ENCODE measurements at regions not wholly inside any gene's neighbourhood (a gene's known extent, or its start where the extent isn't known, plus 50 kb on each side); places are given as distances from the start of the nearest gene placed in this dataset.
"Not testable (repeated sequence)": the region's sequence is repeated elsewhere in the genome, so short reads cannot be mapped to it uniquely, and the experiment has no call there.

DNA sequence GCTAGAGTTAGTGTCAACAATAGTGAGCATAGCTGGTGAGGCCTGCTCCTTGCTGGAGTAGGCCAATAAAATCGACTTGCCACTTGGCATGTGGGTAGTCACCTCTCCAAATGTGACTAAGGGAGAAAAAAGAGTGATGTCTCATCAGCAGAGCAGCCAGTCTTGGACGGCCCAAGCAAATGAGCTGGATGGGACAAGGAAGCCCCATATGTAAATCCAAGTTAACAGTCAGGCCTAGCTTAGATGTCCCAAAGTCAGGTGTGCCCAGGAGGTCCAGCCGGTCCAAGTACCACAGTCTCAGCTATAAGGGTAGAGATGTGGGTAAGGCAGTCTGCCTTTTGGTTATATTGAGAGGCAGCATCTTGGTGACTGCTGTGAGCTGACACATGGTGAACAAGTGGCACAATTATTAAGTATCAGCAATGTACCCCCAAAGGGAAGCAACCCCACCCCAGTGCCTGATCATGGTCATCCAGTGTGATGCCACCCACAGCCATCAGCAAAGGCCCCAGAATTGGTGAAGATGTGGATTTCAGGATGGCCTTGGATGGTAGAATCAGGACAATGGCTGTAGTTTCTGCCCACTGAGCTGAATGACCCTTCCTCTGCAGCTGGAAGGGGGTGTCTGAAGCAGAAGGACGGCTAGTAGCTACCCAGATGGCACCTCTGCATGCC is 83.4 kb downstream of the TNFRSF13B start:
- DNase-seq = no peak

DNA sequence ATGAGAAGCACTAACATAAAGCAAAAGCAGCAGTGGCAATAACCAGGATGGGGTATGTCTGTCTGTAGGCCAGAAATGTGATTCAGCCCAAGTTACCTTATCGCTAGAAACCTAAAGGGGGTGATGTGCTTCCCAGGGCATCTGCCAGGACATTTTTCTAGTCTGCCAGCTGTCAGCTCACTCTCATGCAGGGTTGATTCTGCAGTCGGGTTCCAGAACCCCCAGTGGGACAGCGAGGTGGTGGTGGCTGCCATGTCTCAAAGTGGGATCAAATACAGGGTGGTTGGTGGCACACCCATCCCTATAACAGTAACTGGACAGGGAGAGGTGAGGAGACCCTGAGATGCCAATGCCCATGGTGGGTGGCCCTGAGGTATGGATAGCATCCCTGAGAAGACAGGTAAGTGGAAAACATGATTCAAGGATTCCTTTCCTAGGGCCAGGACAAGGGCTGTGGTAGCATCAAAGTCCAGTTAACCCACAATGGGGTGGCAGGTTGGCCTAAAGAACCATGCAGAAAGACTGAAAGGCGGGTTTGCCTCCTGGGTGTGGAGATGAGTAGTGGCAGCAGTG is 84.3 kb downstream of the TNFRSF13B start:
- no peak for DNase-seq

DNA sequence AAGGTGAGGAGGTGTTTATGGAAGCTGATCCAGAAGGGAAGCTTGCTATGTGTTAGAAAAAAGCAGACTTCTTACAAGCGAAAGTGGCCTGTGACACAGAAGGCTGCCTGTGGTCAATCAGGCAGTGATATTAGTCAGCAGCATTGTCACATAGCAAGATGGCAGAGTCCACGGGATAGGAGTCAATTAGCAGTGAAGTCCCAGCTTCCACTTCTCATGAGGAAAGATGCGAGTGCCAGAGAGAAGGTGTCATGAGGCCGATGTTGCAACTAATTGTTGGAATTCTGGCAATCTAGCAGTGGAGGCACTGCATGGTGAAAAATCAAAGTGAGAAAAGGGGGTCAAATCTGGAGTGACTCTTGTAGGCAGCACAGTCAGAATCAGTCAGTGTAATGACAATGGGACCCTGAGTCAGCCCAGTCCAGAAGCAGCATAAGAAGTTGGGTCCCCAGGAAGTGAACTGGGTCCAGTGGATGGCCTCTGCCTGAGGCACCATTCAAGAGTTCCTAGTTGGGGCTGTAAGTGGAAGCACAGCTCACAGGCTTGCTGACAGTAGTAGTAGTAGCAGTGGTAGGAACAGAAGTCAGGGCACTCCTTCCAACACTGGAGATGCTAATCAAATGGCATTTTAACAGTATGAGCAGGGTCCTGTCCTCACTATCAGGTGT is 85.1 kb downstream of the TNFRSF13B start:
- DNase-seq = no peak

DNA sequence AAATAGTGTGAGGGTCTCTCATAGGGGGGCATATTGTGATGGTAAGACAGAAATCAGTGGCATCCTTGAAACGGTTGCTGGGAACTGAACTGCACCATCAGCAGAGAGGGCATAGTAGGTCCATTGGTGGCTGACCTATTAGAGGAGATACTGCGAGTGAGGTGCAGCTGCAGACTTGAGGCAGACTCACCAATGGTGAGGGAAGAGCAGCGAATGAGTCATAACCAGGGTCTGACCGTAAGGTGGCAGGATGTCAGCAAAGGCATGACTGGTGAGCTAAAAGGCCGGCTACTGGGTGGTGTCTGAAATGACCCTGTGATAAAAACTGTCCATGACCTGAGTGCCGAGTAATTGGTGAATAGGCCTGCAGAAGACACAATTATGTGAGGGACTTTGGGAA is 86.7 kb downstream of the TNFRSF13B start:
- not testable (repeated sequence) for DNase-seq

DNA sequence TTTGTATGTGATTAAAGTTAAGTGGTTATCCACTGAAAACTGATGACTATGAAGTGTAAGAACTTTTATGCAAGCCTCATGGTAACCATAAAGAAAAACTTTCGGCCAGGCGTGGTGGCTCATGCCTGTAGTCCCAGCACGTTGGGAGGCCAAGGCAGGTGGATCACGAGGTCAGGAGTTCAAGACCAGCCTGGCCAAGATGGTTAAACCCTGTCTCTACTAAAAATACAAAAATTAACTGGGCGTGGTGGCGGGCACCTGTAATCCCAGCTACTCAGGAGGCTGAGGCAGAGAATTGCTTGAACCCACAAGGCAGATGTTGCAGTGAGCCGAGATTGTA is 89.0 kb downstream of the TNFRSF13B start:
- not testable (repeated sequence) for DNase-seq

DNA sequence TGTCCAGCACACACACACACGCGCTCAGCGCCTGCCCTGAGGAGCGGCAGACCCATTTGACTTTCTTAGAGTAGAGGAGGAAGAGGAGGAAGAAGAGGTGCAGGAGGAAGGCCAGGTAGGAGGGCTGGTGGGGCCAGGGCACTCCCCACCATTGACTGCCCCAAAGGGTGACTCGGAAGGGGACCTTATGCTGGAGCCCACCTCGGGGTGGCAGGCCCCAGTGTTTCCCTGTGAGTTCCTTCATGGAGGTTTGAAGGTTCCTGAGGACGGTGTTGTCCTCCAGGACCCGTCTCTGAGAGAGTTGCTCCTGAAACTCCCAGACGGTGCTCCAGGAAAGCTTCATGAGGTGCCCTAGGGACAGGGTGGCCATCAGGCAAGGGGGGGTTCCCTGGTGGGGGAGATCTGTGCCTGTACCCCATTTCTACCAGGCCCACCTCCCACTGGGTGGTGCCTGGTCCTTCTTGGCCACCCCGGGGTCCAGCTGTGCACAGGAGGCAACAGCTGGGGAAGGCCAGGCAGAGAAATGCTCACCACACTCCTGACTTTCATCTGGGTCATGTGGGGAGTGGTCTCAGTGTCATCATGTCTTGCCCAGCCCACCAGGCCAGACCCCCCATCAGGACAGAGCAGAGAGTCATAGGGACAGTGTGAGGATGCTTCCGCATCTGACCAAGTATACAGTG is 89.5 kb downstream of the TNFRSF13B start:
- no peak for DNase-seq

DNA sequence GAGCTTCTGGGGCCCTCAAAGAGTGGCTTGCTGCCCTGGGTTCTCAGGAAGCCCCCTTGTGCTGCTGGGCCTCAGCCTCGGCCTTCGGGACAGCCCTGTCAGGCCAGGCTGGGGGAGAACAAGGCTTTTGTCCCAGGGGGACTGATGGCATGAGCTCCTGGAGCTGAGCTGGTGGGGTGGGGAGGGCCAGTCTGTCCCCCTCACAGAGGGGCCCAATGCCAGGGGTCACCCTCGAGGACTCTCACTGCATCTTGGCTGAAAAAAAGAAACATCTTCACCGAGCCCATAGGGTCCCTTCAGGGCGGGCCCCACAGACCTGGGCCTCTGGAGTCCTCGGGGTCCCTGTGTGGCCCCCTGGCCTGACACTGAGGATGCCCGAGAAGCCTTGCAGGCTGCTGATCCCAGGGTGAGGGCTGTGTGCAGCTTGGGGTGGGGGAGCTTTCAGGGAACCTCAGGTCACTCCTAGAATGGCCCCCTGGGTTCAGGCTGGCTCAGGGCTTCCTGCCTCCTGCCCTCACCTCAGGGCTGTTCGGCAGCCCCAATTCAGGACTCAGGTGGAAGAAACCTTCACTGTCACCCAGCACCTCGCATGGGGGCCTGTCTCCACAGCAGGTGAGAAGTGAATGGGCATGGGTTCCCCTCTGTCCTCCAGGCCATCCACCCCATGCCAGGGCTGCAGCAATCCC is 90.5 kb downstream of the TNFRSF13B start:
- no peak for DNase-seq

DNA sequence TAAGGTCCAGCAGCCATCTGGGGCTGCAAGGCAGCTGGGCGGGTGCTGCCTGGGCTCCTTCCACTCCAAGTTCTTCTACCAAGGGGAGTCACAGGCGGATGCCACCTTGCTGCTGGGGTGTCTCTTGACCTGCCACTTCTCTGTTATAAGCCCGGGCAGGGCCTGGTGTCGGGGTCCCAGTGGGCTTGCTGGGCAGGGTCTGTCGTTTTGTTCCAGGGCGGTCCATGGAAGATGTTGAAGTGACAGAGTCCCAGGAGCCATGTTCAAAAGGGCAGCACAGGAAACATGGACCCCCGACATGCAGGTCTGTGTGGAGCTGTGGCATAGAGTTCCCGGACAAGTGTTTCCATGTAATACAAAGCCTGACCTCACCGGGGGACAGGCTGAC is 91.1 kb downstream of the TNFRSF13B start:
- no peak for DNase-seq

DNA sequence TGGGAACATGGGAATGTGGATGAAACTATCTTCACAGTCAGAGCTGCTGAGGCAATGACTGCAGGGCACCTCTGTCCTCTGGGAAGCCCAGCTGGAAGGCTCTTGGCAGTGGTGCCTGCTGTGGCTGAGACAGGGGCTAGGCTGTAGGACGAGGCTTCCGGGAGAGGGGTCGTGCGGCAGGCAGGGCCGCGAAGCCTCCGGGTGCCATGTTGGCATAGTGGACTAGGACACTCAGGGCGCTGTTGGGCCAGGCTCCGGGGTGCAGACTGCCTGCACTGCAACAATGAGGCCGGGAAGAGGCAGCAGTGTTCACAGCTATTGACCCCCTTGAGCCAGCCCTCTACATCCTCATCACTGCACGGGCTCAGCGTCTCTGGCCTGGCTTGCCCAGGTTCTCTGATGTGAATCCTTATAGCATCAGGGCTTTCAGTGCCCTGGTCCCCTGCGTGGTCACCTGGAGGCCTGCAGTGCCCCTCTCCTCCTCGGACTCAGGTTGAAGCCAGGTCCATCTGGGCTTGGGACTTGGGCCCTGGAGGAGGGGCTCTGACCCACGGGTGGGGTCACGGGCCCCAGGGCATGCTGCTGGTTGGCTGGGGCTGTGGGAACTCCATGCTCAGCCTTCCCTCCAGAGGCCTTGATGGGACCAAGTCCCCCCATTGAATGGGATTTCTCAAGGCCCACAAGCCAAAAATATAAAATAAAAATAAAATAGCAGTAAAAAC is 91.6 kb downstream of the TNFRSF13B start:
- DNase-seq = no peak

DNA sequence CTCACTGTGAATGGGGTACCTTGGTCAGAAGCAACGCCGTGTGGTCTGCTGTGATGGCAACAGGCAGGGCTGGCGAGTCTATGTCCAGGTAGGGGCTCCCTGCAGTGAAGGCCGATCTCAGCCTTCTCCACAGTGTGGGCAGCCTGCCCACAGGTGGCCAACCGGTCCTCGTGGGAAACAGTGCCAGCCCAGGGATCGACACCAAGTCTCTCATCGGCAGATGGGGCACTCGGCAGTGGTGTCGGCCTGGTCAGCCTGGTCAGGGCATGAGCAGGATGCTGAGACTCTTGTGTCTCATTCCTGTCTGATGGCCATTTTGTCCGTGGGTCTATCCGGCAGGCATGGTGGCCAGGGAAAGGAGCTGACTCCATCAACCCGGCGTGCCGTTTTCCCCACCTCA is 92.2 kb downstream of the TNFRSF13B start:
- no peak for DNase-seq

DNA sequence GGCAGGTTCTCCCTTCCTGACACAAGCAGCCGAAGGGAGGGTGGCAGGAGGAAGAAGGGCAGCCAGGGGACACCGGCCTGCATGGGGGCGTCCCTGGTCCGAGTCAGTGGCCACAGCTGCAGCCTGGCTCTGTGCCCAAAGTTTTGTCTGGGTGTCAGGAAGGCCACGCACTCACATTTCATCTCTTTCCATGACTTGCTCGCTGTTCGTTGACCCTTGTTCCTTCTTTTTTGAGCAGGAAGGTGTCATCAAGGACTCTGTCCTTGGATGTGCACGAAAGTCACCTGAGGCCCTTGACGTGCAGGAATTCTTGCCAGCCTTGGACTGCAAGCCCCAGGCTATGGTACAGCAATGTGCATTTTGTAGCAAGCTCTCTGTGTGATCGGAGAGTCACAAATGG is 93.3 kb downstream of the TNFRSF13B start:
- DNase-seq = no peak

DNA sequence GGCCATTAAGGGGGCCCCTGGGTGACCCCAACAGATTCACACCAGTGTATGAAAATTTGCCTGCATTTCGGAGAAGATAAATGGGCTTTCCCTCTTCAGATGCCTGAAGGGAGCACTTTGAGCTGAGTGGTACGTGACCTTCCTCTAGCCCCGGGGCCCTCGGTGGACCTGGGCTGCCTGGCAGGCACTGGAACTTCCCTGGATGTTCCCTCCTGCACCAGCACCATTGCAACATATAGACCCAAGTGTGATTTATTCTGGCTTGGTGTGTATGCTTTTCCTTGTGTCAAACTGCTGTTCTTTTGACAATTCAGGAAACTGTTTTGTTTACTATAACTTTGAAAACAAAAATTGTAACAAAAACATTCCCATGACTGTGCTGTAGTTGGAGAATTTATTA is 93.8 kb downstream of the TNFRSF13B start:
- no peak for DNase-seq

DNA sequence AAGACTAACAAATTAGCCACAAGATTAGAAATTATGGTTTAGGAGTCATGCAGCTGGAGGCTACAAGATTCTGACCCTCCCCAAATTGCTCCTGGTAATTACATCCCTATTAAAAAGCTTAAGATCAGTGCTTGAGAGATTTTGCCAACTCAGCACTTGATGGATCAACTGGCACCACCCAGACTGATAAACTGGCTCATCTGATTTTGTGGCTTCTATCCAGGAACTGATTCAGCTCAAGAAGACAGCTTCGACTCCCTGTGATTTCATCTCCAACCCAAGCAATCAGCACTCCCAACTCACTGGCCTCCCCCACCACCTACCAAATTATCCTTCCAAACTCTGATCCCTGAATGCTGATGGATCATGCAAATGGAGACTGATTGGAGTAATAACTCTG is 94.8 kb downstream of the TNFRSF13B start:
- DNase-seq = no peak

DNA sequence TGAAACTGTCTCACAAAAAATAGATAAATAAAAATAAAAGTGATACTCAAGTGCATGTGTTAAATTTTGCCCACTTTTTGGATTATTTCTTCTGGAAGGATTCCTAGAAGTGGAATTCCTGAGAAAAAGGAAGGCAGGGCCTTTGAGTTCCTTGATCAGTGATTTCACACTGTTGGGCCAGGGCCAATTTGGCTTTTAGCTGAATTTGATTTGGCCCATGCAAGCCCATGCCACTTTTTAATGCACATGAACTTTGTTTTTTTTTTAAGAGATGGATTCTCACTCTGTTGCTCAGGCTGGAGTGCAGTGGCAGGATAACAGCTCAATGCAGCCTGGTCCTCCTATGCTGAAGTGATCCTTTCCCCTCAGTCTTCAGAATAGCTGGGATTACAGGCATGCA is 96.3 kb downstream of the TNFRSF13B start:
- DNase-seq = no peak

DNA sequence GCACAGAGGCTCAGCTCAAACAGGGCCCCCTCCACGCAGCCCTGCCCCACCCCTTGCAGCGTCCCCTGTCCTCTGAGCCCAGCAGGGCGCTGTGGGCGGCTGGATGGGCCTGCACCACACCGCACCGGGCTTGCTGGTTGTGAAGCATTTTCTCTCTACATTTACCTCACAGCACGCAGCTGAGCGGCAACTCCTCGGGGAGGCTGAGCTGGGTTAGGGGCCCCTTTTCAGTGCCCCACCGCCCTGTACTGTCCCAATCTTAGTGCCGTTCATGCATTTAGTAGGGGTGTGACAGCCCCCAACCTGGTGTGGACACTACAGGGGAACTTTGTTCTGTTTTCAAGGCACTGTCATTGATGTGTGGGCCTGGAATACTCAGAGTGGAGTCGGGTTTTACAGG is 97.7 kb downstream of the TNFRSF13B start:
- DNase-seq = not testable (repeated sequence)

DNA sequence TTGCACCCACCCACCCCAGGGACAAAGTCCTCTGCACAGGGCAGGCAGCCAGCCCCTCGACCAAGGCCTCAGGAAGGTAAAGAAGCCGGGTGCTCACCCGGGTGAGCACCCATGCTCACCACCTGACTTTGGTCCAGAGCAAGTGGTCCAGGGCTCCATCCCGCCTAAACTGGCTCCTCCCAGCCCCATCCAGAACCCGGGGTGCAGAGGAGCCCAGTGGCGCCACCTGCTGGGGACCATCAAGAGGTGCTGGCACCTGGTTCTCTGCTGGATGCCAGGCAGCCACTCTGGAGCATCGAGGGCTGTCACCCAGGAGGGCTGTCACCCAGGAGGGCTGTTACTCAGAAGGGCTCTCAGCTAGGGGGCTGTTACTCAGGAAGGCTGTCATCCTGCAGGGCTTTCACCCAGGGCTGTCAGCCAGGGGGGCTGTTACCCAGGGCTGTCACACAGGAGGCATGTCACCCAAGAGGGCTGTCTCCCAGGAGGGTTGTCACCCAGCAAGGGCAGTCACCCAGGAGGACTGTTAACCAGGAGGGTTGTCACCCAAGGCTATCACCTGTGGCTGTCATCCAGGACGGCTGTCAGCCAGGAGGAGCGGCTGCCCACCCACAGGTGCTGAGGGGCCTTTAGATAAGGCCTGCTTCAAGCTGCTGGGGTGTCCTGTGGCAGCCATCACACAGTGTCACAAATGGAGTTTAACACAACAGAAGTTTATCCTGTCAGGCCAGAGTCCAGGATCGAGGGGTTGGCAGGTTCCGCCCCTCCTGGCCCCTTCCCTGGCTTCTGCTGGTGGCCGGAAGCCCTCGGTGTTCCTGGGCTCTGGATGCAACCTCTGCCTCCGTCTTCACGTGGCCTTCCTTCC is 98.5 kb downstream of the TNFRSF13B start:
- peak; percentile 12 for DNase-seq

DNA sequence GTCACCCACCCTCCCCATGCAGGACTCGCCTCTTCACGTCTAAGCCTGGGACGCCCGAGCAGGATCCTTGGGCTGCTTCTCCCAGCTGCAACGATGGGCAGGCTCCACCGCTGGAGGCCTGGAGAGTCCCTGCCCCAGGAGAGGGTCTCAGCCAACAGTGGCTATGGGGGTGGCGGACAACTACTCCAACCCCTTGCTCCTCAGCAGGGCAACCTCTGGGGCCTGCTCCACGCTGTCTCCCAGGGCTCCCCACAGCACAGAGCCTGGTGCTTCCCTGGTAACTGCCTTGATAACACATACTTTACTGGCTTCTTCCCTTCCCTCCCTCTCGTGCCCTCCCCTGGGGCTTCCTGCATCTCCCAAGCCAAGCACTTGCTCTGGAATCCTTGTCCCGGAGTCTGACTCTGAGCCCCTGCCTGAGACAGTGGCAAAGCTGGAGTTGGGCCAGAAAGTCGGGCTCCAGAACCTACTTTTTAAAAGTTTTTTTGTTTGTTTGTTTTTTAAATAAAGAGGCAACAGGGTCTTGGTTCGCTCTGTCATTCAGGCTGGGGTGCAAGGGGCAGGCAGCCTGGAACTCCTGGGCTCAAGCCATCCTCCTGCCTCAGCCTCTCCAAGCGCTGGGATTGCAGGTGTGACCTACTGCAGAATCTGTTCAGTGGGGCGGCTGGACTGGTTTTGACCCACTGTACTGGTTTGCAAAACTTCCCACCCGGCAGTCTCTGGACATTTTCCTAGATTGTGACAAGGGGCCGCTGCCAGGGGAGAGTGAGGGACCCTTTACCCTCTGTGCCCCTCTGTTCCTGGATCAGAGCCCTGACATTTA is 99.4 kb downstream of the TNFRSF13B start:
- DNase-seq = no peak

DNA sequence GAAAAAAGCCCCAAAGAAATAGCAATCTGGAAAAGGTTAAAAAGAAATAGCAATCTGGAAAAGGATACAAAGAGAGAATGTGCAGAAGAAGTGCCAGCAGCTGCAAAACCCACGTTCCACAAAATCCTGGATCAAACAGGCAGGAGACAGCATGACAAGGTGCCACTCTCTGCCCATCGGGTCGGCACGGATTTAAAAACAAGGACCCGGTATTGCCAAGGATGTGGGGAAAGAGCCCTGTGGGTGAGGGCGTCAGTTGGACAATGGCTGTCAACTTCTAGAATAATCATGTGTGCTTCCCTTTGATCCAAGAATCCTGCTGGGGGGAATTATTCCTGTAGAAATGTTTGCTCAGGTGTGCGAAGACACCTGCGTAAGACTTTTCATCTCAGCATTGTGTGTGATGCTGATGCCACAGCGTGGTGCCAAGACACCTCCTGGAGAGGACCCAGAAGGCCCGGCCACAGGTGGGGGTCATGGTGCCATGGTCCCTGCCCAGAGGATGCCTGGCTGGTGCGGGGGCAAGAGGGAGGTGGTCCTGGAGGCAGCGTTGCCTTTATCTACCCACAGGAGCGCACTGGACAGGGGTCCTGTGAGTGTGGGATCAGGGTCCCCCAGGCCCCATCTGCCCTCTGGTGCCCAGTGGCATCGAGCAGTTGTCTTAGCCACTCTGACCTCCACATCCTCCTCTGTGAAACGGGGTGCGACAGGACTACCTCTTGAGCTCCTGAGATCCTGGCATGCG is 100.3 kb downstream of the TNFRSF13B start:
- DNase-seq = not testable (repeated sequence)

DNA sequence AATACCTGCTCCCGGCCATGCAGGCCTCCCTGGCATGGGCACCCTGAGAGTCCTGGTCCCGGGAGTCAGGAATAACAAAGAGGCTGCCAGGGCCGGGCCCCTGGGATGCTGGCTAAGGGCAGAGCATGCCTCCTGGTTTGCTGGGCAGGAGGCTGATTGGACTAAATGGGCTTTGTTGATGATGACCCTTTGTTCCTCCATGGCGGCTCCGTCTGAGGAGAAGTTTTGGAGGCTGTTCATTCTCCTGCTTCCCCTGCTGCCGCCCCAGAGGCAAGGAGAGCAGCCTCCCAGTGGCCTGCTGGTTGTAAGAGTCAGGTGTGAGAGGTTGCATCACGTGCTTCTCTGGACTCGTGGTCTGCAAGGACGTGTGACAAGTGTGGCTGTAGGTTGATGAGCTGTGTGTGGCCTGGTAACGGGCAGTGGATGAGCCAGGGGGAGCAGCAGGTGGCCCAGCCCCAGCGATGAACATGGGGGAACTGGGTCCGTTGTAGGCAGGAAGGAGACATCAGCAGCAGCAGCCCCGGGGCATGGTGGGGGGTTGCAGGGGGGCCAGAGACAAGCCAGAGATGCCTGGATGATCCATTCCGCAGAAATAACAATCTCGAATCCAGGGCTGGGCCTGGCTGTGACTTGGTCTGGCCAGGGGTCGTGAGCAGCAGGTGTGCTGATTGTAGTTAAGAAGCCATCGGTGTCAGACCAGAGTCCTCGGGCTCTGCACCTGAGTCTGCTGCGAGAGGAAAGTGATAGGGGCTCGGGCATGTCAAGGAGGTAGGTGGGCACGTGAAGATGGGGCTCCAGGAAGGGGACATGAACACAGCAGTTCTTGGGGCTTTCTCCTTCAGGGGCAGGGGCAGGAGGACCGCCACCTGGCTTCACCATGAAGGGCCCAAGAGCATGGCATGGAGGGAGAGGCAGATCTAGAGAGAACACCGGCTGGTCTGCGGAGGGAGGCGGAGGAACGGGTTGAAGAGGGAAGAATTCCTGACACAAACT is 101.4 kb downstream of the TNFRSF13B start:
- no peak for DNase-seq
